B cell (primary cell): ENCODE measurements at regions not wholly inside any gene's neighbourhood (a gene's known extent, or its start where the extent isn't known, plus 50 kb on each side); places are given as distances from the start of the nearest gene placed in this dataset.

ENCODE experiments used
- ATAC-seq: fragments of 200-7000 bp; cut with Tn5 transposase; one replicate; pipeline ENCODE4 v1.10.0; 2021; ENCODE audit warnings: low read depth, mild to moderate bottlenecking, moderate number of reproducible peaks, moderate library complexity
- CTCF ChIA-PET: fragments of 350-600 bp; sonication (Branson Sonifier 250); formaldehyde crosslinking; loops from one replicate; lab custom pipeline; 2021; ENCODE audit warnings: antibody characterized with exemption, inconsistent platforms; lab: Charles Lee
- POLR2A ChIA-PET: fragments of 350-600 bp; sonication (Branson Sonifier 250); formaldehyde crosslinking; loops from one replicate; lab custom pipeline; 2021; ENCODE audit warnings: antibody characterized with exemption; lab: Charles Lee
- DNase-seq: peaks from one replicate; pipeline ENCODE4 v3.0.0; 2013
- H2AFZ ChIP-seq: 2 replicates; pipeline ENCODE4 v1.6.1; 2012; ENCODE audit warnings: mild to moderate bottlenecking, low read depth, low read length; ENCODE audit not compliant: insufficient read depth, poor library complexity, severe bottlenecking
- H3K27ac ChIP-seq, 2 donors: 1 replicate in 1 of 2; 2 replicates in 1 of 2; pipeline ENCODE4 v1.5.1; 2012 to 2013; ENCODE audit warnings: low read length in 2 of 2, mild to moderate bottlenecking in 2 of 2, moderate library complexity in 1 of 2
- H3K27me3 ChIP-seq, 4 experiments: fragments of 200-600 bp in 1 of 4; sonication (generic) in 1 of 4; replicated peaks in 1 of 4; 1 replicate in 2 of 4; 2 replicates in 2 of 4; pipeline versions ENCODE4 v1.6.1 to v1.7.0; 2013 to 2016; ENCODE audit warnings: low read length in 3 of 4, mild to moderate bottlenecking in 2 of 4, mixed read lengths in 1 of 4, moderate library complexity in 1 of 4; ENCODE audit not compliant: insufficient read depth in 4 of 4, control insufficient read depth in 3 of 4; ENCODE audit errors: control extremely low read depth in 1 of 4
- H3K36me3 ChIP-seq, 2 experiments: replicated peaks in 1 of 2; 1 replicate in 1 of 2; 2 replicates in 1 of 2; pipeline versions ENCODE4 v1.6.1 to v1.7.1; 2013; ENCODE audit warnings: low read length in 1 of 2; ENCODE audit not compliant: insufficient read depth in 2 of 2, control insufficient read depth in 1 of 2; ENCODE audit errors: control extremely low read depth in 1 of 2, extremely low read depth in 1 of 2
- H3K4me1 ChIP-seq, 2 donors: fragments of 200-600 bp in 1 of 2; sonication (generic) in 1 of 2; 1 replicate in 1 of 2; 2 replicates in 1 of 2; pipeline versions ENCODE4 v1.5.1 to v1.6.1; 2013 to 2017; ENCODE audit warnings: low read length in 2 of 2; ENCODE audit not compliant: control insufficient read depth in 2 of 2, insufficient read depth in 2 of 2
- H3K4me2 ChIP-seq: replicated peaks from 2 replicates; pipeline ENCODE3; 2012; ENCODE audit warnings: mild to moderate bottlenecking, low read depth, low read length; ENCODE audit not compliant: poor library complexity, severe bottlenecking
- H3K4me3 ChIP-seq, 5 experiments: fragments of 200-600 bp in 1 of 5; sonication (generic) in 1 of 5; 1 replicate in 3 of 5; 2 replicates in 2 of 5; pipeline versions ENCODE4 v1.5.1 to v1.7.0; 2011 to 2016; ENCODE audit warnings: low read length in 4 of 5, mild to moderate bottlenecking in 4 of 5, low read depth in 2 of 5, control low read depth in 1 of 5, moderate library complexity in 1 of 5; ENCODE audit not compliant: insufficient read depth in 1 of 5; ENCODE audit errors: control extremely low read depth in 1 of 5, extremely low read depth in 1 of 5
- H3K79me2 ChIP-seq: fragments of 200-600 bp; sonication (generic); one replicate; pipeline ENCODE4 v1.6.0; 2016; ENCODE audit warnings: low read length; ENCODE audit not compliant: control insufficient read depth, insufficient read depth
- H3K9ac ChIP-seq: fragments of 200-600 bp; sonication (generic); 2 replicates; pipeline ENCODE4 v1.6.1; 2017; ENCODE audit warnings: mild to moderate bottlenecking, low read length, moderate library complexity
- H3K9me3 ChIP-seq, 3 donors: one replicate each; pipeline versions ENCODE4 v1.6.1 to v1.7.1; 2013; ENCODE audit warnings: low read length in 2 of 3; ENCODE audit not compliant: control insufficient read depth in 2 of 3, insufficient read depth in 1 of 3; ENCODE audit errors: control extremely low read depth in 1 of 3
- H4K20me1 ChIP-seq: 2 replicates; pipeline ENCODE4 v1.6.0; 2012; ENCODE audit warnings: mild to moderate bottlenecking, low read length; ENCODE audit not compliant: insufficient read depth, control insufficient read depth, poor library complexity, severe bottlenecking
- H3K27ac Mint-ChIP-seq: one replicate; pipeline ENCODE4 v1.8.0; 2021; ENCODE audit warnings: mixed read lengths
- H3K27me3 Mint-ChIP-seq: one replicate; pipeline ENCODE4 v1.8.0; 2021; ENCODE audit warnings: mixed read lengths
- H3K4me1 Mint-ChIP-seq: one replicate; pipeline ENCODE4 v1.8.0; 2021; ENCODE audit warnings: mixed read lengths
- H3K4me3 Mint-ChIP-seq: one replicate; pipeline ENCODE4 v1.8.0; 2021; ENCODE audit warnings: mixed read lengths
- H3K9me3 Mint-ChIP-seq: one replicate; pipeline ENCODE4 v1.8.0; 2022; ENCODE audit warnings: mixed read lengths; ENCODE audit not compliant: insufficient read depth
- CTCF ChIP-seq: fragments of 200-600 bp; IDR thresholded peaks from one replicate; pipeline ENCODE4 v1.8.0; 2022; ENCODE audit warnings: antibody characterized with exemption, mild to moderate bottlenecking
- EZH2 ChIP-seq: IDR thresholded peaks from 2 replicates; pipeline ENCODE4 v1.6.1; 2012; ENCODE audit warnings: borderline replicate concordance, low read depth, mild to moderate bottlenecking, moderate library complexity, low read length; ENCODE audit not compliant: insufficient read depth, poor library complexity, severe bottlenecking
- WGBS: methylation state at CpG from one replicate; pipeline ENCODE4 v1.1.5; 2013; ENCODE audit warnings: missing lambda C conversion rate; ENCODE audit not compliant: insufficient coverage; 5-methylcytosine and 5-hydroxymethylcytosine counted together
- intact Hi-C: fragments of 100-400 bp; cut with micrococcal nuclease; formaldehyde crosslinking; loops from one replicate; pipeline ENCODE4 v1.10.0; 2022

- Mint-ChIP-seq H3K27ac (no peak overlapping the region), H3K27me3 (peaks cover 29% of the 10 kb centered on the region), H3K4me1 (no peaks in the 10 kb centered on the region), H3K9me3 (no peaks in the 10 kb centered on the region), H3K4me3 (no peak overlapping the region)
- Histone ChIP-seq H3K9me3 (no peaks in the 10 kb centered on the region), H3K27me3 (peaks cover 0 to 23% (median 7%) of the 10 kb centered on the region in 4 experiments), H3K4me3 (no peak overlapping the region), H3K36me3 (no peaks in the 10 kb centered on the region), H3K4me1 (no peaks in the 10 kb centered on the region), H3K79me2 (no peaks in the 10 kb centered on the region), H3K9ac (no peak overlapping the region), H3K27ac (no peak overlapping the region), H4K20me1 (no peaks in the 10 kb centered on the region), H2AFZ (no peak overlapping the region), H3K4me2 (no peak overlapping the region)
- WGBS, result 100% methylated on average over 1 of the region's 5 CpGs
- intact Hi-C loops, result no loop called here
- DNase-seq (no peak), ATAC-seq (no peak)
- POLR2A ChIA-PET, result no interaction called here
- TF ChIP-seq EZH2, result no peak
- no peak for TF ChIP-seq CTCF
- CTCF ChIA-PET, result no interaction called here
Observed at GRCh38 chr11:69578167-69578566, 62.8 kb upstream of the CCND1 start.

DNA sequence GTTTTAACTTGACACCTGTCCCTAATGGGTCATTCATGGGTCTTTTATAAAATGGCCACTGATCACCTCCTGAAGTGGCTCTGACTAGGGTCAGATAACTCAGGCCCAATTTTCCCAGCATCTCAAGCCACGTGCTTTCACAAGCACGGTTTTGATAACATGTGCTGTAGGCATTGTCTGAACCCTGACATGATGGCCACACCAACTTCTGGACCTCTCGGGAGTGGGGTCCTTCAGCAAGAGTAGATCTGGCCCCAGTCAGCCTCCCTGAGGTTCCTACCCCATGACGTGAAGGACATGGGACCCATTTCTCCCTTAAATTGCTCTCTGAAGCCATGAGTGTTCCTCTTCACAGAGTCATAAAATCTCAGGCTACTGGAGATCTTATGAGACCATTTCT is 60.4 kb upstream of the CCND1 start:
- Mint-ChIP-seq H3K27me3 (peaks cover 31% of the 10 kb centered on the region), H3K27ac (no peak overlapping the region), H3K4me1 (no peaks in the 10 kb centered on the region), H3K4me3 (no peak overlapping the region), H3K9me3 (no peaks in the 10 kb centered on the region)
- Histone ChIP-seq H4K20me1 (no peaks in the 10 kb centered on the region), H3K4me2 (no peak overlapping the region), H3K36me3 (no peaks in the 10 kb centered on the region), H3K27me3 (peaks cover 0 to 21% (median 7%) of the 10 kb centered on the region in 4 experiments), H3K9me3 (peaks cover 0 to 4% (median 0%) of the 10 kb centered on the region in 3 donors), H2AFZ (no peak overlapping the region), H3K4me3 (no peak overlapping the region), H3K79me2 (no peaks in the 10 kb centered on the region), H3K9ac (no peak overlapping the region), H3K4me1 (no peaks in the 10 kb centered on the region), H3K27ac (no peak overlapping the region)
- WGBS, result 81% methylated on average over 4 of the region's 4 CpGs
- CTCF ChIA-PET, result no interaction called here
- POLR2A ChIA-PET, result no interaction called here
- ATAC-seq (no peak), DNase-seq (no peak)
- TF ChIP-seq EZH2 (no peak), CTCF (no peak)
- intact Hi-C loops, result no loop called here
